NT2/D1 (cell line): ENCODE measurements at regions not wholly inside any gene's neighbourhood (a gene's known extent, or its start where the extent isn't known, plus 50 kb on each side); places are given as distances from the start of the nearest gene placed in this dataset.

ENCODE experiments used
- YY1 ChIP-seq: IDR thresholded peaks from 2 replicates; pipeline ENCODE4 v1.6.1; 2011; ENCODE audit not compliant: insufficient read length, insufficient read depth
- ZNF274 ChIP-seq: IDR thresholded peaks from 2 replicates; pipeline ENCODE4 v1.6.1; 2011; ENCODE audit warnings: mild to moderate bottlenecking, low read depth, low read length

GRCh38 chr14:101008196-101008595 lies 104.7 kb upstream of the RTL1 start:
- TF ChIP-seq ZNF274 (no peak), YY1 (no peak)
